HL-60 (cell line): ENCODE measurements at regions not wholly inside any gene's neighbourhood (a gene's known extent, or its start where the extent isn't known, plus 50 kb on each side); places are given as distances from the start of the nearest gene placed in this dataset.

Experiments
- GABPA ChIP-seq: IDR thresholded peaks from 2 replicates; pipeline ENCODE4 v1.6.1; 2012; ENCODE audit warnings: low read depth
- POLR2AphosphoS5 ChIP-seq: IDR thresholded peaks from 2 replicates; pipeline ENCODE4 v1.6.1; 2012; ENCODE audit warnings: low read depth
- SPI1 ChIP-seq: IDR thresholded peaks from 2 replicates; pipeline ENCODE4 v1.6.1; 2012; ENCODE audit warnings: low read depth, mild to moderate bottlenecking, borderline replicate concordance
- TF ChIP-seq, protein P1 (sequence below): IDR thresholded peaks from one replicate; pipeline ENCODE4 v1.5.1; 2011; ENCODE audit warnings: low read length, control low read depth, inconsistent platforms; ENCODE audit not compliant: insufficient read depth
- TF ChIP-seq, protein P2 (sequence below): IDR thresholded peaks from 2 replicates; pipeline ENCODE4 v1.6.1; 2012; ENCODE audit warnings: low read depth; ENCODE audit not compliant: insufficient replicate concordance

DNA sequence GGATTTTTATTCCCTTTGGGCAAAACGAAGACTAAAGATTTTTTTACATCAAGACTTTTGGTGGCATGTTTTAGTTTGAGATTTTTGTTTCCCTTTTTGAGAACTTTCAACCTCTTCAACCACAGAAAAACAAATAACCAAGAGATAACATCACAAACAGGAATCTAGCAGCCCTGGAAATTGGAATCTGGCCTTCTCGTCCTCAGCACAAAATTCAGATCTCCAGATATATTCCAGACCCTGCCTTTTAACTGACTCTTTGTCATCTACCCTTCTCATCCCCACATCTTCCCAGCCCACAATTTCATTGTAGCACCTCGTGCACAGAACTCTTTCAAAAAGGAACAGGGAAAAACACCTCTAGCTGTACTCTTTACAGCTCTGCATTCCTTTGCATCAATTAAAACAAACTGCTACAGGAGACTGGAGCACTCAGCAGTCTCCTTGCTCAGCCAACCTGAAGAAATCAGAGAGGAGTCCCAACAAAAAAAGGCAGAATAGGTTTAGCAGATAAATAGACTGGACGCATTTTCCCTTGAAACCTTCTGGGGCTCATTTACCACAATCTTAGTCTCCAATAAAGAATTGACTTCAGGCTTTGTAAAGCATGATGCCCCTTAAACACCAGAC lies 251.0 kb downstream of the TTLL7 start:
- TF ChIP-seq POLR2AphosphoS5 (no peak), GABPA (no peak), SPI1 (no peak)
- TF ChIP-seq, protein P1, sequence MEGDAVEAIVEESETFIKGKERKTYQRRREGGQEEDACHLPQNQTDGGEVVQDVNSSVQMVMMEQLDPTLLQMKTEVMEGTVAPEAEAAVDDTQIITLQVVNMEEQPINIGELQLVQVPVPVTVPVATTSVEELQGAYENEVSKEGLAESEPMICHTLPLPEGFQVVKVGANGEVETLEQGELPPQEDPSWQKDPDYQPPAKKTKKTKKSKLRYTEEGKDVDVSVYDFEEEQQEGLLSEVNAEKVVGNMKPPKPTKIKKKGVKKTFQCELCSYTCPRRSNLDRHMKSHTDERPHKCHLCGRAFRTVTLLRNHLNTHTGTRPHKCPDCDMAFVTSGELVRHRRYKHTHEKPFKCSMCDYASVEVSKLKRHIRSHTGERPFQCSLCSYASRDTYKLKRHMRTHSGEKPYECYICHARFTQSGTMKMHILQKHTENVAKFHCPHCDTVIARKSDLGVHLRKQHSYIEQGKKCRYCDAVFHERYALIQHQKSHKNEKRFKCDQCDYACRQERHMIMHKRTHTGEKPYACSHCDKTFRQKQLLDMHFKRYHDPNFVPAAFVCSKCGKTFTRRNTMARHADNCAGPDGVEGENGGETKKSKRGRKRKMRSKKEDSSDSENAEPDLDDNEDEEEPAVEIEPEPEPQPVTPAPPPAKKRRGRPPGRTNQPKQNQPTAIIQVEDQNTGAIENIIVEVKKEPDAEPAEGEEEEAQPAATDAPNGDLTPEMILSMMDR: no peak
- TF ChIP-seq, protein P2, sequence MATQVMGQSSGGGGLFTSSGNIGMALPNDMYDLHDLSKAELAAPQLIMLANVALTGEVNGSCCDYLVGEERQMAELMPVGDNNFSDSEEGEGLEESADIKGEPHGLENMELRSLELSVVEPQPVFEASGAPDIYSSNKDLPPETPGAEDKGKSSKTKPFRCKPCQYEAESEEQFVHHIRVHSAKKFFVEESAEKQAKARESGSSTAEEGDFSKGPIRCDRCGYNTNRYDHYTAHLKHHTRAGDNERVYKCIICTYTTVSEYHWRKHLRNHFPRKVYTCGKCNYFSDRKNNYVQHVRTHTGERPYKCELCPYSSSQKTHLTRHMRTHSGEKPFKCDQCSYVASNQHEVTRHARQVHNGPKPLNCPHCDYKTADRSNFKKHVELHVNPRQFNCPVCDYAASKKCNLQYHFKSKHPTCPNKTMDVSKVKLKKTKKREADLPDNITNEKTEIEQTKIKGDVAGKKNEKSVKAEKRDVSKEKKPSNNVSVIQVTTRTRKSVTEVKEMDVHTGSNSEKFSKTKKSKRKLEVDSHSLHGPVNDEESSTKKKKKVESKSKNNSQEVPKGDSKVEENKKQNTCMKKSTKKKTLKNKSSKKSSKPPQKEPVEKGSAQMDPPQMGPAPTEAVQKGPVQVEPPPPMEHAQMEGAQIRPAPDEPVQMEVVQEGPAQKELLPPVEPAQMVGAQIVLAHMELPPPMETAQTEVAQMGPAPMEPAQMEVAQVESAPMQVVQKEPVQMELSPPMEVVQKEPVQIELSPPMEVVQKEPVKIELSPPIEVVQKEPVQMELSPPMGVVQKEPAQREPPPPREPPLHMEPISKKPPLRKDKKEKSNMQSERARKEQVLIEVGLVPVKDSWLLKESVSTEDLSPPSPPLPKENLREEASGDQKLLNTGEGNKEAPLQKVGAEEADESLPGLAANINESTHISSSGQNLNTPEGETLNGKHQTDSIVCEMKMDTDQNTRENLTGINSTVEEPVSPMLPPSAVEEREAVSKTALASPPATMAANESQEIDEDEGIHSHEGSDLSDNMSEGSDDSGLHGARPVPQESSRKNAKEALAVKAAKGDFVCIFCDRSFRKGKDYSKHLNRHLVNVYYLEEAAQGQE: no peak
